ENCODE measurements at regions not wholly inside any gene's neighbourhood (a gene's known extent, or its start where the extent isn't known, plus 50 kb on each side); places are given as distances from the start of the nearest gene placed in this dataset.

GRCh38 chr20:48342822-48343513 is 484.8 kb downstream of the PREX1 start:
- no peaks in the 10 kb centered on the region for H3K4me1 Mint-ChIP-seq
- H3K4me1 ChIP-seq (ENCODE audit: control insufficient read depth, insufficient read depth, low read length), result no peaks in the 10 kb centered on the region
- TF ChIP-seq CTCF (conservative IDR thresholded peaks at IDR 0.05), result no peak
- H3K27ac ChIP-seq (ENCODE audit: low read depth, low read length), result no peak overlapping the region
- no peaks in the 10 kb centered on the region for H3K36me3 ChIP-seq (ENCODE audit: control insufficient read depth, insufficient read depth, low read length)
- H3K9me3 Mint-ChIP-seq, result peaks cover 1% of the 10 kb centered on the region
- H3K9me3 ChIP-seq (ENCODE audit: control insufficient read depth, low read length), result no peaks in the 10 kb centered on the region
- no peaks in the 10 kb centered on the region for H3K27me3 Mint-ChIP-seq (ENCODE audit: insufficient read depth)
- no peak overlapping the region for H3K4me3 ChIP-seq (ENCODE audit: low read length)
- no peak overlapping the region for H3K27ac Mint-ChIP-seq
- WGBS, 2 experiments (ENCODE audit: insufficient coverage in 1 of 2, insufficient read length in 1 of 2), result 94 to 95% methylated on average over 19 to 28 of the region's 28 CpGs
- no peak overlapping the region for H3K9ac ChIP-seq (ENCODE audit: extremely low read depth, low read length, poor library complexity, severe bottlenecking)
- H3K36me3 Mint-ChIP-seq (ENCODE audit: low read depth), result no peaks in the 10 kb centered on the region
- H3K27me3 ChIP-seq (ENCODE audit: control insufficient read depth, insufficient read depth, low read length, poor library complexity, severe bottlenecking), result no peaks in the 10 kb centered on the region
- H3K4me3 Mint-ChIP-seq, result no peak overlapping the region
- peak; percentile 35 for DNase-seq

GRCh38 chr20:48340883-48341281 is 486.9 kb downstream of the PREX1 start:
- Histone ChIP-seq H3K27ac (ENCODE audit: low read depth, low read length) (no peak overlapping the region), H3K9me3 (ENCODE audit: control insufficient read depth, low read length) (no peaks in the 10 kb centered on the region), H3K9ac (ENCODE audit: extremely low read depth, low read length, poor library complexity, severe bottlenecking) (no peak overlapping the region), H3K4me3 (ENCODE audit: low read length) (no peak overlapping the region), H3K27me3 (ENCODE audit: control insufficient read depth, insufficient read depth, low read length, poor library complexity, severe bottlenecking) (no peaks in the 10 kb centered on the region), H3K4me1 (ENCODE audit: control insufficient read depth, insufficient read depth, low read length) (no peaks in the 10 kb centered on the region), H3K36me3 (ENCODE audit: control insufficient read depth, insufficient read depth, low read length) (no peaks in the 10 kb centered on the region)
- no peak for DNase-seq
- Mint-ChIP-seq H3K4me3 (no peak overlapping the region), H3K4me1 (no peaks in the 10 kb centered on the region), H3K9me3 (peaks cover 3% of the 10 kb centered on the region), H3K36me3 (ENCODE audit: low read depth) (no peaks in the 10 kb centered on the region), H3K27me3 (ENCODE audit: insufficient read depth) (no peaks in the 10 kb centered on the region), H3K27ac (no peak overlapping the region)
- no peak for TF ChIP-seq CTCF (conservative IDR thresholded peaks at IDR 0.05)
- 93 to 95% methylated on average over 3 to 5 of the region's 6 CpGs for whole genome bisulfite sequencing, 2 experiments (ENCODE audit: insufficient coverage in 1 of 2, insufficient read length in 1 of 2)

GRCh38 chr20:48339986-48340882 is 487.6 kb downstream of the PREX1 start:
- no peak for TF ChIP-seq CTCF (conservative IDR thresholded peaks at IDR 0.05)
- H3K27ac Mint-ChIP-seq, result no peak overlapping the region

More at GRCh38 chr20:48339986-48340882, 487.6 kb downstream of the PREX1 start:
- H3K4me3 ChIP-seq (ENCODE audit: low read length), result no peak overlapping the region
- Mint-ChIP-seq H3K27me3 (ENCODE audit: insufficient read depth) (no peaks in the 10 kb centered on the region), H3K4me3 (no peak overlapping the region), H3K36me3 (ENCODE audit: low read depth) (no peaks in the 10 kb centered on the region), H3K4me1 (no peaks in the 10 kb centered on the region), H3K9me3 (peaks cover 3% of the 10 kb centered on the region)
- no peaks in the 10 kb centered on the region for H3K9me3 ChIP-seq (ENCODE audit: control insufficient read depth, low read length)
- DNase-seq, result no peak
- no peak overlapping the region for H3K9ac ChIP-seq (ENCODE audit: extremely low read depth, low read length, poor library complexity, severe bottlenecking)
- no peaks in the 10 kb centered on the region for H3K36me3 ChIP-seq (ENCODE audit: control insufficient read depth, insufficient read depth, low read length)
- no peaks in the 10 kb centered on the region for H3K27me3 ChIP-seq (ENCODE audit: control insufficient read depth, insufficient read depth, low read length, poor library complexity, severe bottlenecking)
- no peaks in the 10 kb centered on the region for H3K4me1 ChIP-seq (ENCODE audit: control insufficient read depth, insufficient read depth, low read length)
- 78 to 80% methylated on average over 11 to 17 of the region's 17 CpGs for WGBS, 2 experiments (ENCODE audit: insufficient coverage in 1 of 2, insufficient read length in 1 of 2)
- no peak overlapping the region for H3K27ac ChIP-seq (ENCODE audit: low read depth, low read length)
